Neural cell (in vitro differentiated cells): ENCODE measurements at regions not wholly inside any gene's neighbourhood (a gene's known extent, or its start where the extent isn't known, plus 50 kb on each side); places are given as distances from the start of the nearest gene placed in this dataset.

Source experiments
- H2AFZ ChIP-seq: fragments of 200-600, 300-800 bp; sonication (generic), shearing (Covaris generic); 2 replicates; pipeline ENCODE4 v1.6.0; 2014; ENCODE audit warnings: low read depth, mild to moderate bottlenecking, antibody characterized with exemption, low read length, moderate library complexity
- H3F3A ChIP-seq: fragments of 200-600 bp; shearing (Covaris generic); 2 replicates; pipeline ENCODE4 v1.6.1; 2016; ENCODE audit warnings: mild to moderate bottlenecking, moderate library complexity, mixed read lengths, antibody characterized with exemption, low read length; ENCODE audit not compliant: insufficient read depth, poor library complexity, severe bottlenecking
- H3K27ac ChIP-seq: fragments of 200-600, 300-800 bp; sonication (generic), shearing (Covaris generic); 2 replicates; pipeline ENCODE4 v1.5.1; 2014; ENCODE audit warnings: mild to moderate bottlenecking, low read length, moderate library complexity
- H3K27me3 ChIP-seq: fragments of 300-800, 200-600 bp; sonication (generic), shearing (Covaris generic); 2 replicates; pipeline ENCODE4 v1.6.0; 2014; ENCODE audit warnings: mild to moderate bottlenecking, low read depth, low read length, moderate library complexity; ENCODE audit not compliant: insufficient read depth
- H3K36me3 ChIP-seq: fragments of 300-800, 200-600 bp; sonication (generic), shearing (Covaris generic); 2 replicates; pipeline ENCODE4 v1.5.1; 2014; ENCODE audit warnings: mild to moderate bottlenecking, antibody characterized with exemption, low read length, moderate library complexity; ENCODE audit not compliant: insufficient read depth
- H3K4me2 ChIP-seq: fragments of 300-800, 200-600 bp; sonication (generic), shearing (Covaris generic); 2 replicates; pipeline ENCODE4 v1.6.0; 2014; ENCODE audit warnings: mild to moderate bottlenecking, low read length
- H3K4me3 ChIP-seq: fragments of 300-800, 200-600 bp; sonication (generic), shearing (Covaris generic); 2 replicates; pipeline ENCODE4 v1.5.1; 2014; ENCODE audit warnings: mild to moderate bottlenecking, low read length, moderate library complexity
- H3K79me2 ChIP-seq: fragments of 200-600 bp; shearing (Covaris generic); replicated peaks from 2 replicates; pipeline ENCODE4 v1.6.0; 2014; ENCODE audit warnings: mild to moderate bottlenecking, low read length, moderate library complexity; ENCODE audit not compliant: insufficient read depth
- H3K9ac ChIP-seq: fragments of 300-800, 200-600 bp; sonication (generic), shearing (Covaris generic); 2 replicates; pipeline ENCODE4 v1.6.1; 2016; ENCODE audit warnings: mild to moderate bottlenecking, low read length, mixed read lengths
- H3K9me2 ChIP-seq: fragments of 200-600 bp; shearing (Covaris generic); 2 replicates; pipeline ENCODE4 v1.6.1; 2016; ENCODE audit warnings: mild to moderate bottlenecking, low read length, mixed read lengths; ENCODE audit not compliant: insufficient read depth
- H3K9me3 ChIP-seq: fragments of 200-600, 300-800 bp; sonication (generic), shearing (Covaris generic); 2 replicates; pipeline ENCODE4 v1.6.1; 2016; ENCODE audit warnings: mild to moderate bottlenecking, mixed run types, low read length, moderate library complexity, mixed read lengths
- H4K20me1 ChIP-seq: fragments of 200-600 bp; shearing (Covaris generic); 2 replicates; pipeline ENCODE4 v1.6.1; 2016; ENCODE audit warnings: mild to moderate bottlenecking, mixed run types; ENCODE audit not compliant: insufficient read depth
- EP300 ChIP-seq: fragments of 450-650 bp; conservative IDR thresholded peaks from 2 replicates; pipeline ENCODE4 v1.6.1; 2014; ENCODE audit warnings: antibody characterized with exemption, mild to moderate bottlenecking, moderate library complexity; ENCODE audit not compliant: poor library complexity, severe bottlenecking
- EZH2 ChIP-seq: fragments of 200-600, 300-800 bp; shearing (Covaris generic), sonication (generic); IDR thresholded peaks from 2 replicates; pipeline ENCODE4 v1.6.1; 2014; ENCODE audit warnings: antibody characterized with exemption, low read length, borderline replicate concordance, mild to moderate bottlenecking; ENCODE audit not compliant: insufficient read depth, poor library complexity, severe bottlenecking
- MXI1 ChIP-seq: fragments of 450-650 bp; conservative IDR thresholded peaks from 2 replicates; pipeline ENCODE4 v1.6.1; 2014; ENCODE audit warnings: antibody characterized with exemption, mild to moderate bottlenecking; ENCODE audit not compliant: poor library complexity, severe bottlenecking
- POLR2AphosphoS5 ChIP-seq: IDR thresholded peaks from 2 replicates; pipeline ENCODE4 v1.6.1; 2012
- RAD21 ChIP-seq: fragments of 450-650 bp; conservative IDR thresholded peaks from 2 replicates; pipeline ENCODE4 v1.6.1; 2014; ENCODE audit warnings: antibody characterized with exemption, mild to moderate bottlenecking, moderate library complexity
- REST ChIP-seq: IDR thresholded peaks from 2 replicates; pipeline ENCODE4 v1.6.1; 2012; ENCODE audit warnings: borderline replicate concordance
- SMC3 ChIP-seq: fragments of 450-650 bp; conservative IDR thresholded peaks from 2 replicates; pipeline ENCODE4 v1.6.1; 2014; ENCODE audit warnings: antibody characterized with exemption, mild to moderate bottlenecking, moderate library complexity; ENCODE audit not compliant: poor library complexity
- TAF1 ChIP-seq: IDR thresholded peaks from 2 replicates; pipeline ENCODE4 v1.6.1; 2012; ENCODE audit warnings: low read depth
- TF ChIP-seq, protein P1 (sequence below): fragments of 450-650 bp; IDR thresholded peaks from 2 replicates; pipeline ENCODE4 v1.5.1; 2014; ENCODE audit warnings: antibody characterized with exemption, mild to moderate bottlenecking, moderate library complexity; ENCODE audit not compliant: poor library complexity, severe bottlenecking

DNA sequence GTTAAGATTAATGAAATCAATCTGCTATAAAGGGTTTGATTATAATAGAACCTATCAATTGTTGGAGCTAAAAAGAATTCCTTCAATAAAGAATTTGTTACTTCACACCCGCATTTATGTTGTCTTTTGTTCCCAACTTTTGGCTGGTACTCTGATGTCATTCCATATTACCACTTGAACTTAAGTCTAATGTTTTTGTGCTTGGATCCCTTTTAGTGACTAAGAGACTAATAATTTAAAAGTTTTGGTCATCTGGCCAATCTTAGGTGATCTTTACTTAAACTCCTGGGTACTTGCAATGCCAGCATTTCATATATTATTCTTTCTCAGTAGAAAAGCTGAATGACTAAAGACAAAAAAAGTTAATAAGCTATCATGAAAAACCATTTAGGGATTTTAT is 113.0 kb downstream of the TMEM30B start:
- Histone ChIP-seq H3K9me2 (no peaks in the 10 kb centered on the region), H3K27ac (no peak overlapping the region), H3F3A (no peaks in the 10 kb centered on the region), H3K9ac (no peak overlapping the region), H3K79me2 (no peaks in the 10 kb centered on the region), H3K4me3 (no peak overlapping the region), H3K4me2 (no peak overlapping the region), H4K20me1 (no peaks in the 10 kb centered on the region), H3K27me3 (no peaks in the 10 kb centered on the region), H3K9me3 (no peaks in the 10 kb centered on the region), H3K36me3 (no peaks in the 10 kb centered on the region), H2AFZ (no peak overlapping the region)
- no peak for TF ChIP-seq RAD21
- TF ChIP-seq, protein P1, sequence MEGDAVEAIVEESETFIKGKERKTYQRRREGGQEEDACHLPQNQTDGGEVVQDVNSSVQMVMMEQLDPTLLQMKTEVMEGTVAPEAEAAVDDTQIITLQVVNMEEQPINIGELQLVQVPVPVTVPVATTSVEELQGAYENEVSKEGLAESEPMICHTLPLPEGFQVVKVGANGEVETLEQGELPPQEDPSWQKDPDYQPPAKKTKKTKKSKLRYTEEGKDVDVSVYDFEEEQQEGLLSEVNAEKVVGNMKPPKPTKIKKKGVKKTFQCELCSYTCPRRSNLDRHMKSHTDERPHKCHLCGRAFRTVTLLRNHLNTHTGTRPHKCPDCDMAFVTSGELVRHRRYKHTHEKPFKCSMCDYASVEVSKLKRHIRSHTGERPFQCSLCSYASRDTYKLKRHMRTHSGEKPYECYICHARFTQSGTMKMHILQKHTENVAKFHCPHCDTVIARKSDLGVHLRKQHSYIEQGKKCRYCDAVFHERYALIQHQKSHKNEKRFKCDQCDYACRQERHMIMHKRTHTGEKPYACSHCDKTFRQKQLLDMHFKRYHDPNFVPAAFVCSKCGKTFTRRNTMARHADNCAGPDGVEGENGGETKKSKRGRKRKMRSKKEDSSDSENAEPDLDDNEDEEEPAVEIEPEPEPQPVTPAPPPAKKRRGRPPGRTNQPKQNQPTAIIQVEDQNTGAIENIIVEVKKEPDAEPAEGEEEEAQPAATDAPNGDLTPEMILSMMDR: no peak
- no peak for TF ChIP-seq SMC3
- TF ChIP-seq POLR2AphosphoS5: no peak
- no peak for TF ChIP-seq TAF1
- no peak for TF ChIP-seq MXI1
- no peak for TF ChIP-seq EP300
- TF ChIP-seq REST: no peak
- TF ChIP-seq EZH2: no peak

- Histone ChIP-seq H3K4me3 (no peak overlapping the region), H3K27ac (no peak overlapping the region)
Observed at GRCh38 chr14:61167642-61168041, 113.5 kb downstream of the TMEM30B start.

More at GRCh38 chr14:61167642-61168041, 113.5 kb downstream of the TMEM30B start:
- no peak overlapping the region for H3K9ac ChIP-seq
- no peaks in the 10 kb centered on the region for H3K9me3 ChIP-seq
- no peak overlapping the region for H3K4me2 ChIP-seq
- no peak for TF ChIP-seq RAD21
- TF ChIP-seq, protein P1: no peak
- no peak for TF ChIP-seq MXI1
- no peak for TF ChIP-seq POLR2AphosphoS5
- TF ChIP-seq REST: no peak
- no peak for TF ChIP-seq EP300
- TF ChIP-seq TAF1: no peak
- no peaks in the 10 kb centered on the region for H3K36me3 ChIP-seq
- no peaks in the 10 kb centered on the region for H3K27me3 ChIP-seq
- H3K9me2 ChIP-seq: no peaks in the 10 kb centered on the region
- no peaks in the 10 kb centered on the region for H3F3A ChIP-seq
- H3K79me2 ChIP-seq: no peaks in the 10 kb centered on the region
- no peaks in the 10 kb centered on the region for H4K20me1 ChIP-seq
- no peak overlapping the region for H2AFZ ChIP-seq
